ENCODE measurements at regions not wholly inside any gene's neighbourhood (a gene's known extent, or its start where the extent isn't known, plus 50 kb on each side); places are given as distances from the start of the nearest gene placed in this dataset.

- no peak overlapping the region for H3K27ac ChIP-seq
- TF ChIP-seq CTCF (conservative IDR thresholded peaks at IDR 0.05), result no peak
- TF ChIP-seq ZFX (IDR thresholded peaks at IDR 0.05), result no peak
Observed at GRCh38 chr18:68489013-68489792, 225.7 kb downstream of the TMX3 start.

GRCh38 chr18:68484241-68484640 lies 230.7 kb downstream of the TMX3 start:
- TF ChIP-seq ZFX (IDR thresholded peaks at IDR 0.05) (no peak), CTCF (conservative IDR thresholded peaks at IDR 0.05) (no peak)
- H3K27ac ChIP-seq, result no peak overlapping the region

GRCh38 chr18:68482815-68483214 lies 232.1 kb downstream of the TMX3 start:
- no peak for TF ChIP-seq CTCF (conservative IDR thresholded peaks at IDR 0.05)
- TF ChIP-seq ZFX (IDR thresholded peaks at IDR 0.05), result no peak
- no peak overlapping the region for H3K27ac ChIP-seq

GRCh38 chr18:68480196-68480595 lies 234.7 kb downstream of the TMX3 start:
- H3K27ac ChIP-seq, result no peak overlapping the region
- TF ChIP-seq ZFX (IDR thresholded peaks at IDR 0.05), result no peak
- no peak for TF ChIP-seq CTCF (conservative IDR thresholded peaks at IDR 0.05)

GRCh38 chr18:68478246-68478645 lies 236.7 kb downstream of the TMX3 start:
- no peak for TF ChIP-seq CTCF (conservative IDR thresholded peaks at IDR 0.05)
- TF ChIP-seq ZFX (IDR thresholded peaks at IDR 0.05), result no peak
- no peak overlapping the region for H3K27ac ChIP-seq

- TF ChIP-seq ZFX (IDR thresholded peaks at IDR 0.05) (no peak), CTCF (conservative IDR thresholded peaks at IDR 0.05) (no peak)
- no peak overlapping the region for H3K27ac ChIP-seq
Observed at GRCh38 chr18:68475883-68476282, 239.0 kb downstream of the TMX3 start.

- TF ChIP-seq ZFX (IDR thresholded peaks at IDR 0.05) (no peak), CTCF (conservative IDR thresholded peaks at IDR 0.05) (no peak)
- no peak overlapping the region for H3K27ac ChIP-seq
Observed at GRCh38 chr18:68472701-68473295, 242.1 kb downstream of the TMX3 start.

All from C4-2B (cell line).